OCI-LY7 (cell line): ENCODE measurements at regions not wholly inside any gene's neighbourhood (a gene's known extent, or its start where the extent isn't known, plus 50 kb on each side); places are given as distances from the start of the nearest gene placed in this dataset.

Source experiments
- BruUV-seq: library from RNA; stranded (reverse); fragments of 400-500 nt; replicated peaks from 2 replicates; lab custom pipeline; 2021; lab: Mats Ljungman, UMichigan
- CTCF ChIA-PET: fragments of 300-600 bp; sonication (Branson Sonifier 250); formaldehyde crosslinking; loops from one replicate; lab custom pipeline; 2022; ENCODE audit warnings: antibody characterized with exemption; ENCODE audit not compliant: unreplicated experiment; lab: Charles Lee
- POLR2A ChIA-PET: fragments of 300-600 bp; sonication (Branson Sonifier 250); formaldehyde crosslinking; loops from one replicate; lab custom pipeline; 2022; ENCODE audit warnings: antibody characterized with exemption; lab: Charles Lee
- DNase-seq: peaks from one replicate; pipeline ENCODE4 v3.0.0-alpha.2; 2015; ENCODE audit warnings: low spot score
- H2AFZ ChIP-seq: fragments of 200-600 bp; sonication (generic), shearing (Covaris generic); 2 replicates; pipeline ENCODE4 v1.6.1; 2014; ENCODE audit warnings: mild to moderate bottlenecking, antibody characterized with exemption, low read length, moderate library complexity
- H3K27ac ChIP-seq: fragments of 200-600 bp; sonication (generic); 2 replicates; pipeline ENCODE4 v1.5.1; 2014; ENCODE audit warnings: mixed run types, low read depth, mild to moderate bottlenecking, moderate library complexity, low read length, inconsistent platforms; ENCODE audit not compliant: poor library complexity, severe bottlenecking
- H3K36me3 ChIP-seq: fragments of 200-600 bp; sonication (generic); 2 replicates; pipeline ENCODE4 v1.6.1; 2014; ENCODE audit warnings: mild to moderate bottlenecking, antibody characterized with exemption, low read length, moderate library complexity, mixed read lengths; ENCODE audit not compliant: insufficient read depth
- H3K4me1 ChIP-seq: fragments of 200-600 bp; sonication (generic); 2 replicates; pipeline ENCODE4 v1.5.1; 2014; ENCODE audit warnings: mild to moderate bottlenecking, low read length; ENCODE audit not compliant: insufficient read depth, poor library complexity, severe bottlenecking
- H3K4me2 ChIP-seq: fragments of 200-600 bp; sonication (generic); 2 replicates; pipeline ENCODE4 v1.6.1; 2014; ENCODE audit warnings: mild to moderate bottlenecking, low read length
- H3K4me3 ChIP-seq: fragments of 200-600 bp; sonication (generic); 2 replicates; pipeline ENCODE4 v1.5.1; 2014; ENCODE audit warnings: mild to moderate bottlenecking, low read depth, low read length; ENCODE audit not compliant: poor library complexity, severe bottlenecking
- H3K79me2 ChIP-seq: fragments of 200-600 bp; sonication (generic); 2 replicates; pipeline ENCODE4 v1.6.1; 2016; ENCODE audit warnings: low read depth, mild to moderate bottlenecking, low read length, moderate library complexity, mixed read lengths; ENCODE audit not compliant: insufficient read depth
- H3K9me2 ChIP-seq: fragments of 200-600 bp; sonication (generic); 2 replicates; pipeline ENCODE4 v1.6.1; 2016; ENCODE audit warnings: mild to moderate bottlenecking, low read length, mixed read lengths; ENCODE audit not compliant: insufficient read depth
- H3K9me3 ChIP-seq: fragments of 200-600 bp; sonication (generic); 2 replicates; pipeline ENCODE4 v1.6.1; 2014; ENCODE audit warnings: mild to moderate bottlenecking, mixed run types, low read length, mixed read lengths
- H4K20me1 ChIP-seq: fragments of 200-600 bp; sonication (generic); 2 replicates; pipeline ENCODE4 v1.6.1; 2014; ENCODE audit warnings: mild to moderate bottlenecking, antibody characterized with exemption, low read length, moderate library complexity, mixed read lengths; ENCODE audit not compliant: insufficient read depth
- CTCF ChIP-seq: fragments of 200-600 bp; sonication (generic); conservative IDR thresholded peaks from 2 replicates; pipeline ENCODE4 v1.5.1; 2014; ENCODE audit warnings: mild to moderate bottlenecking, antibody characterized with exemption, low read length, moderate library complexity, mixed read lengths
- EZH2phosphoT487 ChIP-seq: fragments of 200-600 bp; sonication (generic); IDR thresholded peaks from 2 replicates; pipeline ENCODE4 v1.6.1; 2018; ENCODE audit warnings: low read depth, borderline replicate concordance, mild to moderate bottlenecking, mixed run types, antibody characterized with exemption, low read length, moderate library complexity, mixed read lengths
- intact Hi-C: fragments of 100-400 bp; cut with micrococcal nuclease; formaldehyde crosslinking; loops from one replicate; pipeline ENCODE4 v1.10.0; 2022; ENCODE audit not compliant: unreplicated experiment

- Histone ChIP-seq H4K20me1 (no peaks in the 10 kb centered on the region), H3K9me3 (no peaks in the 10 kb centered on the region), H3K4me3 (no peak overlapping the region), H3K9me2 (no peaks in the 10 kb centered on the region), H3K79me2 (no peaks in the 10 kb centered on the region), H3K4me2 (no peak overlapping the region), H2AFZ (no peak overlapping the region), H3K27ac (no peak overlapping the region), H3K4me1 (no peaks in the 10 kb centered on the region), H3K36me3 (no peaks in the 10 kb centered on the region)
- no peak for DNase-seq
- CTCF ChIA-PET, result no interaction called here
- intact Hi-C loops, result no loop called here
- TF ChIP-seq CTCF (no peak), EZH2phosphoT487 (no peak)
- BruUV-seq, result no TSS peak
- POLR2A ChIA-PET, result no interaction called here
Observed at GRCh38 chr13:99619207-99619606, 117.9 kb downstream of the TM9SF2 start.

DNA sequence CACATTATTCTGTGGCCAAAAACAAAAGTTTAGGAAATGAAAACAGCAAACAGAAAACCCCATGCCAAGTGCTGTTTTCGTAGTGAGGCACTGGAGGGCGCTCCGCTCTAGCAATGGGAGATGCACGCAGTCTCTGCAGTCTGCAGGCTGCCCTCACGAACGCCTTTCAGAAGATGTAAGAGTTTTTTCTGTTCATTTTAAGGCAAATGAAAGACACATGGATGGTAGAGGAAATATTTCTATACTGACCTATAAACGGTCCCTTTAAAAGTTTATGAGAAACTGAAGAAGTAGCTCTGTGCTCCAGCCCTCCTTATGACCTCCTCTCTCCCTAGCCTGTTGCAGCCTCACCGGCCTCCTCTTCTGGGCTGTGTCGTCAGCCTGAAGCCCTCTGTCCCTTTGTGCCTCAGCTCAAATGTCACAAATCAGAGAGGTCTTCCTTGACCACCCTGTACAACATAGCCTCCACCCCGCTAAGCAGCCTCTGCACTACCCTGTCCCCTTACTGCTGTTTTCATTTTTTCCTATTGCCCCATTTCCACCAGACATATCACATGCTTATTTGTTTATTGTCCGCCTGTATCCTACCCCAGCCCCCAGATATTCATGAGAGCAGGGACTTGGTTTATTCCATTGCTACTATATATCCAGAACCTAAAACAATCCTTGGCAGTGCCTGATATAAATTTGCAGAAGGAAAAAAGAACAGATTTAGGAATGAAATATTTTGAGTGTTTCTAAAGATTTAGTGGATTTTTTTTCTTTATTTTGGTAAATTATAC, 116.4 kb downstream of the TM9SF2 start:
- no TSS peak for BruUV-seq
- no peaks in the 10 kb centered on the region for H3K9me3 ChIP-seq
- no peaks in the 10 kb centered on the region for H3K79me2 ChIP-seq
- no peak overlapping the region for H3K27ac ChIP-seq
- H4K20me1 ChIP-seq, result no peaks in the 10 kb centered on the region
- no peak overlapping the region for H2AFZ ChIP-seq
- TF ChIP-seq CTCF (peak; percentile 69), EZH2phosphoT487 (no peak)
- ChIA-PET CTCF (no interaction called here), POLR2A (no interaction called here)
- no peaks in the 10 kb centered on the region for H3K36me3 ChIP-seq
- intact Hi-C loops, result no loop called here
- DNase-seq, result peak; percentile 17
- H3K4me3 ChIP-seq, result no peak overlapping the region
- no peak overlapping the region for H3K4me2 ChIP-seq
- no peaks in the 10 kb centered on the region for H3K4me1 ChIP-seq
- H3K9me2 ChIP-seq, result no peaks in the 10 kb centered on the region

DNA sequence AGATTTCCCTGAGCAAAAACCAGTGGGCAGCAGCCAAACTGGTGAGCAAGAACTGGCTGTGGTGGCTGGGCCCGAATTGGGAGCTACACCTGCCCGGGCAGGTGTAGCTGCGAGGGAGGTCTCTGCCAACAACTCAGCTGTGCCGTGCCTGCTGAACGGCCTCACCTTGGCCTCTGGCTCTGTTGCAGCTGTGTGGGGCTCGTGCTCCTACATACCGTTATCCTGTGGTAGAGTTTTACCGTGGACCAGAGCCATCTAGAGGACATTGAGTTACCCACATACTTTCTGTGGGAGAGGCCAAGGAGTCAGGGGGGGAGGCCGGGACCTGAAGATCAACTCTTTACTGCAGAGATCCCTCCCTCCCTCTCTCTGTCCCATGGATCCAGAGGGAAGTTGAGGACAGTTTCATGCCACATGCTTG, 113.2 kb downstream of the TM9SF2 start:
- H4K20me1 ChIP-seq, result no peaks in the 10 kb centered on the region
- no peak overlapping the region for H2AFZ ChIP-seq
- H3K9me3 ChIP-seq, result no peaks in the 10 kb centered on the region
- H3K27ac ChIP-seq, result no peak overlapping the region
- peak; percentile 48 for DNase-seq
- ChIA-PET POLR2A (no interaction called here), CTCF (no interaction called here)
- H3K79me2 ChIP-seq, result no peaks in the 10 kb centered on the region
- H3K4me3 ChIP-seq, result no peak overlapping the region
- TF ChIP-seq EZH2phosphoT487, result no peak
- peak; percentile 54 for TF ChIP-seq CTCF
- peaks cover 11% of the 10 kb centered on the region for H3K4me1 ChIP-seq
- no peaks in the 10 kb centered on the region for H3K36me3 ChIP-seq
- H3K9me2 ChIP-seq, result no peaks in the 10 kb centered on the region
- H3K4me2 ChIP-seq, result no peak overlapping the region
- intact Hi-C loops, result no loop called here
- BruUV-seq, result no TSS peak
